ENCODE measurements at regions not wholly inside any gene's neighbourhood (a gene's known extent, or its start where the extent isn't known, plus 50 kb on each side); places are given as distances from the start of the nearest gene placed in this dataset.
"Not testable (repeated sequence)": the region's sequence is repeated elsewhere in the genome, so short reads cannot be mapped to it uniquely, and the experiment has no call there.

GRCh38 chr15:38769492-38769891 is 204.9 kb upstream of the RASGRP1 start:
- DNase-seq: no peak
- TF ChIP-seq, protein P1, sequence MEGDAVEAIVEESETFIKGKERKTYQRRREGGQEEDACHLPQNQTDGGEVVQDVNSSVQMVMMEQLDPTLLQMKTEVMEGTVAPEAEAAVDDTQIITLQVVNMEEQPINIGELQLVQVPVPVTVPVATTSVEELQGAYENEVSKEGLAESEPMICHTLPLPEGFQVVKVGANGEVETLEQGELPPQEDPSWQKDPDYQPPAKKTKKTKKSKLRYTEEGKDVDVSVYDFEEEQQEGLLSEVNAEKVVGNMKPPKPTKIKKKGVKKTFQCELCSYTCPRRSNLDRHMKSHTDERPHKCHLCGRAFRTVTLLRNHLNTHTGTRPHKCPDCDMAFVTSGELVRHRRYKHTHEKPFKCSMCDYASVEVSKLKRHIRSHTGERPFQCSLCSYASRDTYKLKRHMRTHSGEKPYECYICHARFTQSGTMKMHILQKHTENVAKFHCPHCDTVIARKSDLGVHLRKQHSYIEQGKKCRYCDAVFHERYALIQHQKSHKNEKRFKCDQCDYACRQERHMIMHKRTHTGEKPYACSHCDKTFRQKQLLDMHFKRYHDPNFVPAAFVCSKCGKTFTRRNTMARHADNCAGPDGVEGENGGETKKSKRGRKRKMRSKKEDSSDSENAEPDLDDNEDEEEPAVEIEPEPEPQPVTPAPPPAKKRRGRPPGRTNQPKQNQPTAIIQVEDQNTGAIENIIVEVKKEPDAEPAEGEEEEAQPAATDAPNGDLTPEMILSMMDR (IDR thresholded peaks at IDR 0.05 in 8 of 11, conservative IDR thresholded peaks at IDR 0.05 in 3 of 11): no peak
- TF ChIP-seq POLR2AphosphoS5 (IDR thresholded peaks at IDR 0.05) (no peak), POLR2A (IDR thresholded peaks at IDR 0.05) (no peak)
- Histone ChIP-seq H3K4me1 (no peaks in the 10 kb centered on the region), H3K27ac (no peak overlapping the region), H3K9me3 (peaks cover 0 to 3% (median 0%) of the 10 kb centered on the region in 8 donors), H3K4me3 (no peak overlapping the region), H3K36me3 (no peaks in the 10 kb centered on the region), H3K27me3 (replicated peaks in 1 of 7) (no peaks in the 10 kb centered on the region)
- intact Hi-C loops (cut with DNase I; ENCODE audit: low total_unique reads): no loop called here
- 60 to 75% (median 68%) methylated on average over 2 of the region's 2 CpGs for WGBS, 5 donors

GRCh38 chr15:38774076-38774475 is 209.5 kb upstream of the RASGRP1 start:
- intact Hi-C loops (cut with DNase I; ENCODE audit: low total_unique reads); DNase-seq; H3K27ac ChIP-seq; H3K4me1 ChIP-seq; H3K27me3 ChIP-seq (replicated peaks in 1 of 7); H3K36me3 ChIP-seq; H3K4me3 ChIP-seq; H3K9me3 ChIP-seq: not testable (repeated sequence)
- 70 to 85% (median 79%) methylated on average over 2 of the region's 2 CpGs for WGBS, 5 donors

GRCh38 chr15:38781196-38781595 is 216.6 kb upstream of the RASGRP1 start:
- WGBS, 5 donors: 91 to 98% (median 92%) methylated on average over 2 of the region's 2 CpGs
- intact Hi-C loops (cut with DNase I; ENCODE audit: low total_unique reads): no loop called here
- Histone ChIP-seq H3K27me3 (replicated peaks in 1 of 7) (peaks cover 0 to 30% (median 0%) of the 10 kb centered on the region in 7 donors), H3K4me1 (no peaks in the 10 kb centered on the region), H3K4me3 (no peak overlapping the region), H3K27ac (no peak overlapping the region), H3K9me3 (no peaks in the 10 kb centered on the region), H3K36me3 (no peaks in the 10 kb centered on the region)
- no peak for DNase-seq
- no peak for TF ChIP-seq POLR2A (IDR thresholded peaks at IDR 0.05)
- no peak for TF ChIP-seq POLR2AphosphoS5 (IDR thresholded peaks at IDR 0.05)
- TF ChIP-seq, protein P1 (IDR thresholded peaks at IDR 0.05 in 8 of 11, conservative IDR thresholded peaks at IDR 0.05 in 3 of 11): no peak

DNA sequence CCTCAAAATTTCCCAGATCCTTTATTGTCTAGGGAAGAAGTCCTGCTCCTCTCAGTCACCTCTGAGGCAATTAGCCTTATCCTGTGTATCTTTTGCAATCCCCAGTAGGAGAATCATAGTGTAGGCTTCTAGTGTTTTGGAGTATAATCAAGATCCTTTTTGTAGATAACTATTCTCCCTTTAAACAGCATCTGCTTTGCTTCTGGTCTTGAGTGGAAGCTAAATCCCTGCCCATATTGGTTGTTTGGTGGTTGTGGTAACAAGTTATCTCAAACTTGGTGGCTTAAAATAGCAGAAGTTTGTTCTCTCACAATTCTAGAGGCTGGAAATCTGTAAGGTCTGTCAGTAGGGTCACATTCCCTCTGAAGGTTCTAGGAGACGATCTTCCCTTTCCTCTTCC is 217.5 kb upstream of the RASGRP1 start:
- TF ChIP-seq POLR2A (IDR thresholded peaks at IDR 0.05): no peak
- TF ChIP-seq, protein P1 (IDR thresholded peaks at IDR 0.05 in 8 of 11, conservative IDR thresholded peaks at IDR 0.05 in 3 of 11): no peak
- no peak for TF ChIP-seq POLR2AphosphoS5 (IDR thresholded peaks at IDR 0.05)
- Histone ChIP-seq H3K27me3 (replicated peaks in 1 of 7) (peaks cover 0 to 30% (median 0%) of the 10 kb centered on the region in 7 donors), H3K27ac (no peak overlapping the region), H3K4me1 (no peaks in the 10 kb centered on the region), H3K36me3 (no peaks in the 10 kb centered on the region), H3K9me3 (no peaks in the 10 kb centered on the region), H3K4me3 (no peak overlapping the region)
- DNase-seq: no peak
- 70 to 82% (median 76%) methylated on average over 1 of the region's 1 CpG for WGBS, 5 donors
- intact Hi-C loops (cut with DNase I; ENCODE audit: low total_unique reads): no loop called here

DNA sequence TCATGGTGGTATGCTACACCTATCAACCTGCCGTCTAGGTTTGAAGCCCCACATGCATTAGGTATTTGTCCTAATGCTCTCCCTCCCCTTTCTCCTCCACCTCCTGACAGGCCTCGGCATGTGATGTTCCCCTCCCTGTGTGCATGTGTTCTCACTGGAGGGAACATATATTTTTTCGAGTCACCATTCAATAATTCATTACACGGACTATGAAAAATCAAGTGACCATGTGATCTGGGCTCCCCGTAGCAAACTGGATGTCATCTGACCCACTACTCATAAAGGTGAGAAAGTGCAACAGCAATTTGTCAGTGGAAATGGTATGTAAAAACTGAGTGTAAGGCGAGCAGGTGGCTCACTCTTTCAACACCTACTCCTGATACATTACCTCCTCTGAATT is 224.3 kb upstream of the RASGRP1 start:
- 79 to 94% (median 83%) methylated on average over 6 of the region's 6 CpGs for whole genome bisulfite sequencing, 5 donors
- Histone ChIP-seq H3K4me1 (no peaks in the 10 kb centered on the region), H3K36me3 (no peaks in the 10 kb centered on the region), H3K27me3 (replicated peaks in 1 of 7) (no peaks in the 10 kb centered on the region), H3K27ac (no peak overlapping the region), H3K4me3 (no peak overlapping the region), H3K9me3 (no peaks in the 10 kb centered on the region)
- TF ChIP-seq POLR2AphosphoS5 (IDR thresholded peaks at IDR 0.05): no peak
- TF ChIP-seq, protein P1 (IDR thresholded peaks at IDR 0.05 in 8 of 11, conservative IDR thresholded peaks at IDR 0.05 in 3 of 11): no peak
- no peak for TF ChIP-seq POLR2A (IDR thresholded peaks at IDR 0.05)
- no peak for DNase-seq
- intact Hi-C loops (cut with DNase I; ENCODE audit: low total_unique reads): no loop called here

Measured in spleen (tissue), 11 donors.